ENCODE measurements at regions not wholly inside any gene's neighbourhood (a gene's known extent, or its start where the extent isn't known, plus 50 kb on each side); places are given as distances from the start of the nearest gene placed in this dataset.

- Histone ChIP-seq H3K4me2 (ENCODE audit: low read length) (no peak overlapping the region), H3K27ac (ENCODE audit: low read depth, low read length) (no peak overlapping the region), H2AFZ (ENCODE audit: low read depth, low read length) (no peak overlapping the region), H3K4me3 (ENCODE audit: insufficient read depth, low read depth, low read length) (no peak overlapping the region), H3K4me1 (ENCODE audit: insufficient read depth, low read length) (no peaks in the 10 kb centered on the region), H3K9me3 (ENCODE audit: insufficient read depth, low read depth, low read length) (no peaks in the 10 kb centered on the region), H3K79me2 (ENCODE audit: insufficient read depth, low read length) (no peaks in the 10 kb centered on the region), H3K9ac (ENCODE audit: low read length) (no peak overlapping the region), H3K36me3 (ENCODE audit: insufficient read depth, low read length) (no peaks in the 10 kb centered on the region), H3K27me3 (ENCODE audit: insufficient read depth, low read length) (no peaks in the 10 kb centered on the region), H4K20me1 (ENCODE audit: insufficient read depth, low read length) (no peaks in the 10 kb centered on the region)
- Mint-ChIP-seq H3K4me3 (ENCODE audit: unreplicated experiment) (no peak overlapping the region), H3K36me3 (ENCODE audit: low read depth, unreplicated experiment) (no peaks in the 10 kb centered on the region), H3K9me3 (ENCODE audit: unreplicated experiment) (no peaks in the 10 kb centered on the region), H3K27ac (ENCODE audit: unreplicated experiment) (no peak overlapping the region), H3K4me1 (ENCODE audit: low read depth, unreplicated experiment) (no peaks in the 10 kb centered on the region), H3K27me3 (ENCODE audit: low read depth, unreplicated experiment) (no peaks in the 10 kb centered on the region)
- DNase-seq (ENCODE audit: low read depth) = no peak
- no peak for FAIRE-seq
- TF ChIP-seq CTCF (IDR thresholded peaks at IDR 0.05; ENCODE audit: insufficient read depth, low read depth, low read length) = no peak
- no peak for TF ChIP-seq EZH2 (IDR thresholded peaks at IDR 0.05; ENCODE audit: insufficient read depth, low read length)
Measured at GRCh38 chr1:164240081-164240480, 318.9 kb upstream of the PBX1 start.

DNA sequence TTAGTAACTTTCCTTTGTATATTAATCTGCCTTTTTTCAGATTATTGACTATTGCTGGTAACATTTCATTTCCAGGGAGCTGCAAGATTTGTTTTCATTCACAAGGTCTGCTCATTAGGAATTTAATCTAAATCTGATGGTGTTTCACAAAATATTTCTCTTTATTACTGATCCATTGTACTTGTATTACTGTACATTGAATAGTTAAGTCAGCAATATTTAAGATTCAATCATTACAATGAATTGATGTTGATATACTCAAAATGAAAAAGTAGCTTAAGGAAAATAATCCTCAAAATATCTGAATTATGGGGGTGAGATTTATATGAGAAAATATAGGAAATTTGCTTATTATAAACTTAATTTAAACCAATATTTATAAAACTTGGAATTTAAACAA is 308.6 kb upstream of the PBX1 start:
- Mint-ChIP-seq H3K27me3 (ENCODE audit: low read depth, unreplicated experiment) (no peaks in the 10 kb centered on the region), H3K4me1 (ENCODE audit: low read depth, unreplicated experiment) (no peaks in the 10 kb centered on the region), H3K27ac (ENCODE audit: unreplicated experiment) (no peak overlapping the region), H3K36me3 (ENCODE audit: low read depth, unreplicated experiment) (no peaks in the 10 kb centered on the region), H3K9me3 (ENCODE audit: unreplicated experiment) (peaks cover 11% of the 10 kb centered on the region), H3K4me3 (ENCODE audit: unreplicated experiment) (no peak overlapping the region)
- no peaks in the 10 kb centered on the region for H4K20me1 ChIP-seq (ENCODE audit: insufficient read depth, low read length)
- TF ChIP-seq CTCF (IDR thresholded peaks at IDR 0.05; ENCODE audit: insufficient read depth, low read depth, low read length) = no peak
- no peak for TF ChIP-seq EZH2 (IDR thresholded peaks at IDR 0.05; ENCODE audit: insufficient read depth, low read length)
- FAIRE-seq (no peak), DNase-seq (ENCODE audit: low read depth) (no peak)
- no peaks in the 10 kb centered on the region for H3K4me1 ChIP-seq (ENCODE audit: insufficient read depth, low read length)
- H3K4me2 ChIP-seq (ENCODE audit: low read length) = no peak overlapping the region
- H3K9ac ChIP-seq (ENCODE audit: low read length) = no peak overlapping the region
- no peaks in the 10 kb centered on the region for H3K79me2 ChIP-seq (ENCODE audit: insufficient read depth, low read length)
- peaks cover 3% of the 10 kb centered on the region for H3K9me3 ChIP-seq (ENCODE audit: insufficient read depth, low read depth, low read length)
- no peak overlapping the region for H3K4me3 ChIP-seq (ENCODE audit: insufficient read depth, low read depth, low read length)
- no peak overlapping the region for H3K27ac ChIP-seq (ENCODE audit: low read depth, low read length)
- no peak overlapping the region for H2AFZ ChIP-seq (ENCODE audit: low read depth, low read length)
- H3K36me3 ChIP-seq (ENCODE audit: insufficient read depth, low read length) = no peaks in the 10 kb centered on the region
- no peaks in the 10 kb centered on the region for H3K27me3 ChIP-seq (ENCODE audit: insufficient read depth, low read length)

- Mint-ChIP-seq H3K9me3 (ENCODE audit: unreplicated experiment) (no peaks in the 10 kb centered on the region), H3K27ac (ENCODE audit: unreplicated experiment) (no peak overlapping the region), H3K27me3 (ENCODE audit: low read depth, unreplicated experiment) (no peaks in the 10 kb centered on the region), H3K36me3 (ENCODE audit: low read depth, unreplicated experiment) (no peaks in the 10 kb centered on the region), H3K4me1 (ENCODE audit: low read depth, unreplicated experiment) (no peaks in the 10 kb centered on the region), H3K4me3 (ENCODE audit: unreplicated experiment) (no peak overlapping the region)
- DNase-seq (ENCODE audit: low read depth) = no peak
- no peak overlapping the region for H3K4me2 ChIP-seq (ENCODE audit: low read length)
- H3K36me3 ChIP-seq (ENCODE audit: insufficient read depth, low read length) = no peaks in the 10 kb centered on the region
- H4K20me1 ChIP-seq (ENCODE audit: insufficient read depth, low read length) = no peaks in the 10 kb centered on the region
- H3K9ac ChIP-seq (ENCODE audit: low read length) = no peak overlapping the region
- FAIRE-seq = no peak
- no peak for TF ChIP-seq EZH2 (IDR thresholded peaks at IDR 0.05; ENCODE audit: insufficient read depth, low read length)
- no peak for TF ChIP-seq CTCF (IDR thresholded peaks at IDR 0.05; ENCODE audit: insufficient read depth, low read depth, low read length)
- H3K79me2 ChIP-seq (ENCODE audit: insufficient read depth, low read length) = no peaks in the 10 kb centered on the region
- H3K4me1 ChIP-seq (ENCODE audit: insufficient read depth, low read length) = no peaks in the 10 kb centered on the region
- H3K27me3 ChIP-seq (ENCODE audit: insufficient read depth, low read length) = no peaks in the 10 kb centered on the region
- H3K9me3 ChIP-seq (ENCODE audit: insufficient read depth, low read depth, low read length) = peaks cover 3% of the 10 kb centered on the region
- no peak overlapping the region for H2AFZ ChIP-seq (ENCODE audit: low read depth, low read length)
- no peak overlapping the region for H3K27ac ChIP-seq (ENCODE audit: low read depth, low read length)
- H3K4me3 ChIP-seq (ENCODE audit: insufficient read depth, low read depth, low read length) = no peak overlapping the region
Measured at GRCh38 chr1:164256456-164256855, 302.5 kb upstream of the PBX1 start.

Data from astrocyte (in vitro differentiated cells and primary cell).